GM23338 (cell line): ENCODE measurements at regions not wholly inside any gene's neighbourhood (a gene's known extent, or its start where the extent isn't known, plus 50 kb on each side); places are given as distances from the start of the nearest gene placed in this dataset.

Experiments
- ATAC-seq: fragments of 200-7000 bp; cut with Tn5 transposase; 3 replicates; pipeline ENCODE4 v1.9.1; 2020
- DNase-seq: peaks from one replicate; pipeline ENCODE4 v3.0.0-alpha.2; 2015; ENCODE audit warnings: low spot score
- H2AFZ ChIP-seq: fragments of 200-600 bp; sonication (generic); 2 replicates; pipeline ENCODE4 v1.8.0; 2016; ENCODE audit warnings: antibody characterized with exemption, mild to moderate bottlenecking, moderate library complexity
- H3F3A ChIP-seq: fragments of 200-600 bp; sonication (generic); replicated peaks from 2 replicates; pipeline ENCODE4 v1.8.0; 2017; ENCODE audit warnings: antibody characterized with exemption, mixed run types, low read depth
- H3K27ac ChIP-seq: fragments of 200-600 bp; sonication (generic); 2 replicates; pipeline ENCODE4 v1.6.1; 2016; ENCODE audit warnings: low read depth
- H3K27me3 ChIP-seq: fragments of 200-600 bp; sonication (generic); 2 replicates; pipeline ENCODE4 v1.8.0; 2016; ENCODE audit warnings: mild to moderate bottlenecking, mixed run types, moderate library complexity; ENCODE audit not compliant: insufficient read depth
- H3K36me3 ChIP-seq: fragments of 200-600 bp; sonication (generic); 2 replicates; pipeline ENCODE4 v1.8.0; 2016; ENCODE audit warnings: mild to moderate bottlenecking; ENCODE audit not compliant: insufficient read depth
- H3K4me1 ChIP-seq: fragments of 200-600 bp; sonication (generic); 2 replicates; pipeline ENCODE4 v1.8.0; 2016; ENCODE audit warnings: mild to moderate bottlenecking, moderate library complexity; ENCODE audit not compliant: insufficient read depth
- H3K4me2 ChIP-seq: fragments of 200-600 bp; sonication (generic); 2 replicates; pipeline ENCODE4 v1.7.1; 2017; ENCODE audit warnings: mixed run types
- H3K4me3 ChIP-seq: fragments of 200-600 bp; sonication (generic); 2 replicates; pipeline ENCODE4 v1.6.1; 2016; ENCODE audit warnings: mixed run types
- H3K79me2 ChIP-seq: fragments of 200-600 bp; sonication (generic); replicated peaks from 2 replicates; pipeline ENCODE4 v1.8.0; 2017; ENCODE audit warnings: mild to moderate bottlenecking; ENCODE audit not compliant: insufficient read depth
- H3K9me2 ChIP-seq: fragments of 200-600 bp; sonication (generic); 2 replicates; pipeline ENCODE4 v1.8.0; 2017; ENCODE audit not compliant: insufficient read depth
- H4K20me1 ChIP-seq: fragments of 200-600 bp; sonication (generic); replicated peaks from 2 replicates; pipeline ENCODE4 v1.8.0; 2017; ENCODE audit warnings: mild to moderate bottlenecking; ENCODE audit not compliant: insufficient read depth
- H3K27ac Mint-ChIP-seq: 2 replicates; pipeline ENCODE4 v1.8.0; 2020; ENCODE audit warnings: inconsistent platforms, mild to moderate bottlenecking, moderate library complexity, mixed read lengths
- H3K27me3 Mint-ChIP-seq: 3 replicates; pipeline ENCODE4 v1.8.0; 2022; ENCODE audit warnings: low read depth, mild to moderate bottlenecking, moderate library complexity, mixed read lengths, inconsistent platforms; ENCODE audit not compliant: insufficient read depth, poor library complexity
- H3K36me3 Mint-ChIP-seq: 3 replicates; pipeline ENCODE4 v1.8.0; 2021; ENCODE audit warnings: low read depth, mild to moderate bottlenecking, inconsistent platforms, moderate library complexity, mixed read lengths
- H3K4me1 Mint-ChIP-seq: 3 replicates; pipeline ENCODE4 v1.8.0; 2020; ENCODE audit warnings: mild to moderate bottlenecking, inconsistent platforms, mixed read lengths
- H3K4me3 Mint-ChIP-seq: 3 replicates; pipeline ENCODE4 v1.8.0; 2021; ENCODE audit warnings: moderate library complexity, mild to moderate bottlenecking, inconsistent platforms, mixed read lengths
- H3K9me3 Mint-ChIP-seq: 3 replicates; pipeline ENCODE4 v1.8.0; 2020; ENCODE audit warnings: moderate library complexity, mild to moderate bottlenecking, inconsistent platforms, mixed read lengths
- CREB1 ChIP-seq: fragments of 250-450 bp; sonication (Bioruptor Pico); IDR thresholded peaks from 2 replicates; pipeline ENCODE4 v1.5.0; 2020; ENCODE audit warnings: low read depth, mild to moderate bottlenecking, moderate library complexity
- EZH2 ChIP-seq: fragments of 200-600 bp; sonication (generic); IDR thresholded peaks from one replicate; pipeline ENCODE4 v1.8.0; 2017; ENCODE audit warnings: antibody characterized with exemption, mild to moderate bottlenecking, low read depth; ENCODE audit not compliant: unreplicated experiment
- EZH2phosphoT487 ChIP-seq: fragments of 200-600 bp; sonication (generic); IDR thresholded peaks from one replicate; pipeline ENCODE4 v1.8.1; 2018; ENCODE audit warnings: antibody characterized with exemption; ENCODE audit not compliant: unreplicated experiment
- JUNB ChIP-seq: IDR thresholded peaks from one replicate; pipeline ENCODE4 v1.6.1; 2016; ENCODE audit warnings: antibody characterized with exemption; ENCODE audit not compliant: unreplicated experiment
- NANOG ChIP-seq: IDR thresholded peaks from 2 replicates; pipeline ENCODE4 v1.6.1; 2016; ENCODE audit warnings: antibody characterized with exemption, borderline replicate concordance
- POLR2AphosphoS5 ChIP-seq: IDR thresholded peaks from 2 replicates; pipeline ENCODE4 v1.6.1; 2016; ENCODE audit warnings: antibody characterized with exemption, low read depth
- STAT1 ChIP-seq: IDR thresholded peaks from one replicate; pipeline ENCODE4 v1.6.1; 2016; ENCODE audit warnings: antibody characterized with exemption; ENCODE audit not compliant: unreplicated experiment
- ZNF114 ChIP-seq: fragments of 250-450 bp; sonication (Bioruptor Pico); IDR thresholded peaks from 2 replicates; pipeline ENCODE4 v1.5.0; 2020; ENCODE audit warnings: mild to moderate bottlenecking, moderate library complexity
- ZNF331 ChIP-seq: fragments of 250-450 bp; sonication (Bioruptor Pico); IDR thresholded peaks from 2 replicates; pipeline ENCODE4 v1.5.0; 2020; ENCODE audit warnings: low read depth, mild to moderate bottlenecking, moderate library complexity
- TF ChIP-seq, protein P1 (sequence below), 2 experiments: fragments of 200-600 bp in 1 of 2; sonication (generic) in 1 of 2; conservative IDR thresholded peaks; 2 replicates each; pipeline versions ENCODE4 v1.5.1 to v1.6.1; 2016 to 2017; ENCODE audit warnings: antibody characterized with exemption in 2 of 2, low read depth in 2 of 2, mild to moderate bottlenecking in 2 of 2, moderate library complexity in 1 of 2
- TF ChIP-seq, protein P2 (sequence below): IDR thresholded peaks from one replicate; pipeline ENCODE4 v1.6.1; 2018; ENCODE audit warnings: antibody characterized with exemption; ENCODE audit not compliant: unreplicated experiment
- TF ChIP-seq, protein P3 (sequence below): fragments of 250-450 bp; sonication (Bioruptor Pico); IDR thresholded peaks from 2 replicates; pipeline ENCODE4 v1.5.0; 2020; ENCODE audit warnings: mild to moderate bottlenecking, moderate library complexity
- TF ChIP-seq, protein P4 (sequence below): IDR thresholded peaks from 2 replicates; pipeline ENCODE4 v1.6.1; 2016; ENCODE audit warnings: antibody characterized with exemption

DNA sequence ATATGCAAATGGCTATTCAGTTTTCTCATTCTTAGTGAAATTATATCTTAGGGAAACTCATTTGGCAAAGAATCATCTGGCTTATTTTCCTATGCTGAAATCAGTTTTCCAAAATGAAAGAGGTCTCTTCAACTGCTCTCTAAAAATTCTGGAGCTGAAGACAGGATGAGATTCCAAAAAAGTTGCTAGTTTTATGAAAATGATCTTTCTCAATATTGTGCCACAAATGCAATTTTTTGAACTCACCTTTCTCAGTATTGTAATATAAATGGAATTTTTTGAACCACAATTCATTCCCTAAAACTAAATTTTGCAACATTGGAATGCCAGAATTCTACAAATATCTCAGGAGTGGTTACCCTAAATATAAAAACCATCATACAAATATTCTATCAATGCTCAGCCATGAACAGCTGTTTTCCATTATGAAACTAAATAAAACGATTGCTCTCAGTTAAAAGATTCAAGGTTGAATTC lies 147.7 kb upstream of the PKDCC start:
- Histone ChIP-seq H2AFZ (no peak overlapping the region), H3K79me2 (no peaks in the 10 kb centered on the region), H3K4me1 (no peaks in the 10 kb centered on the region), H3K27me3 (no peaks in the 10 kb centered on the region), H3F3A (no peaks in the 10 kb centered on the region), H4K20me1 (no peaks in the 10 kb centered on the region), H3K4me3 (no peak overlapping the region), H3K36me3 (no peaks in the 10 kb centered on the region), H3K27ac (no peak overlapping the region), H3K4me2 (no peak overlapping the region), H3K9me2 (0 out of 2 replicates have a peak, but pooled peaks cover 10% of the 10 kb centered on the region)
- H3K27me3 Mint-ChIP-seq = peaks cover 5% of the 10 kb centered on the region
- ATAC-seq (no peak), DNase-seq (no peak)
- no peaks in the 10 kb centered on the region for H3K36me3 Mint-ChIP-seq
- TF ChIP-seq CREB1 (no peak), EZH2 (no peak), STAT1 (no peak), ZNF114 (CRISPR knock-in tag) (no peak), NANOG (no peak), ZNF331 (no peak), EZH2phosphoT487 (no peak), JUNB (no peak), POLR2AphosphoS5 (no peak)
- TF ChIP-seq, protein P1, sequence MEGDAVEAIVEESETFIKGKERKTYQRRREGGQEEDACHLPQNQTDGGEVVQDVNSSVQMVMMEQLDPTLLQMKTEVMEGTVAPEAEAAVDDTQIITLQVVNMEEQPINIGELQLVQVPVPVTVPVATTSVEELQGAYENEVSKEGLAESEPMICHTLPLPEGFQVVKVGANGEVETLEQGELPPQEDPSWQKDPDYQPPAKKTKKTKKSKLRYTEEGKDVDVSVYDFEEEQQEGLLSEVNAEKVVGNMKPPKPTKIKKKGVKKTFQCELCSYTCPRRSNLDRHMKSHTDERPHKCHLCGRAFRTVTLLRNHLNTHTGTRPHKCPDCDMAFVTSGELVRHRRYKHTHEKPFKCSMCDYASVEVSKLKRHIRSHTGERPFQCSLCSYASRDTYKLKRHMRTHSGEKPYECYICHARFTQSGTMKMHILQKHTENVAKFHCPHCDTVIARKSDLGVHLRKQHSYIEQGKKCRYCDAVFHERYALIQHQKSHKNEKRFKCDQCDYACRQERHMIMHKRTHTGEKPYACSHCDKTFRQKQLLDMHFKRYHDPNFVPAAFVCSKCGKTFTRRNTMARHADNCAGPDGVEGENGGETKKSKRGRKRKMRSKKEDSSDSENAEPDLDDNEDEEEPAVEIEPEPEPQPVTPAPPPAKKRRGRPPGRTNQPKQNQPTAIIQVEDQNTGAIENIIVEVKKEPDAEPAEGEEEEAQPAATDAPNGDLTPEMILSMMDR (conservative IDR thresholded peaks at IDR 0.05; ENCODE audit: low read depth in 2 of 2) = no peak
- TF ChIP-seq, protein P2, sequence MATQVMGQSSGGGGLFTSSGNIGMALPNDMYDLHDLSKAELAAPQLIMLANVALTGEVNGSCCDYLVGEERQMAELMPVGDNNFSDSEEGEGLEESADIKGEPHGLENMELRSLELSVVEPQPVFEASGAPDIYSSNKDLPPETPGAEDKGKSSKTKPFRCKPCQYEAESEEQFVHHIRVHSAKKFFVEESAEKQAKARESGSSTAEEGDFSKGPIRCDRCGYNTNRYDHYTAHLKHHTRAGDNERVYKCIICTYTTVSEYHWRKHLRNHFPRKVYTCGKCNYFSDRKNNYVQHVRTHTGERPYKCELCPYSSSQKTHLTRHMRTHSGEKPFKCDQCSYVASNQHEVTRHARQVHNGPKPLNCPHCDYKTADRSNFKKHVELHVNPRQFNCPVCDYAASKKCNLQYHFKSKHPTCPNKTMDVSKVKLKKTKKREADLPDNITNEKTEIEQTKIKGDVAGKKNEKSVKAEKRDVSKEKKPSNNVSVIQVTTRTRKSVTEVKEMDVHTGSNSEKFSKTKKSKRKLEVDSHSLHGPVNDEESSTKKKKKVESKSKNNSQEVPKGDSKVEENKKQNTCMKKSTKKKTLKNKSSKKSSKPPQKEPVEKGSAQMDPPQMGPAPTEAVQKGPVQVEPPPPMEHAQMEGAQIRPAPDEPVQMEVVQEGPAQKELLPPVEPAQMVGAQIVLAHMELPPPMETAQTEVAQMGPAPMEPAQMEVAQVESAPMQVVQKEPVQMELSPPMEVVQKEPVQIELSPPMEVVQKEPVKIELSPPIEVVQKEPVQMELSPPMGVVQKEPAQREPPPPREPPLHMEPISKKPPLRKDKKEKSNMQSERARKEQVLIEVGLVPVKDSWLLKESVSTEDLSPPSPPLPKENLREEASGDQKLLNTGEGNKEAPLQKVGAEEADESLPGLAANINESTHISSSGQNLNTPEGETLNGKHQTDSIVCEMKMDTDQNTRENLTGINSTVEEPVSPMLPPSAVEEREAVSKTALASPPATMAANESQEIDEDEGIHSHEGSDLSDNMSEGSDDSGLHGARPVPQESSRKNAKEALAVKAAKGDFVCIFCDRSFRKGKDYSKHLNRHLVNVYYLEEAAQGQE = no peak
- TF ChIP-seq, protein P3, sequence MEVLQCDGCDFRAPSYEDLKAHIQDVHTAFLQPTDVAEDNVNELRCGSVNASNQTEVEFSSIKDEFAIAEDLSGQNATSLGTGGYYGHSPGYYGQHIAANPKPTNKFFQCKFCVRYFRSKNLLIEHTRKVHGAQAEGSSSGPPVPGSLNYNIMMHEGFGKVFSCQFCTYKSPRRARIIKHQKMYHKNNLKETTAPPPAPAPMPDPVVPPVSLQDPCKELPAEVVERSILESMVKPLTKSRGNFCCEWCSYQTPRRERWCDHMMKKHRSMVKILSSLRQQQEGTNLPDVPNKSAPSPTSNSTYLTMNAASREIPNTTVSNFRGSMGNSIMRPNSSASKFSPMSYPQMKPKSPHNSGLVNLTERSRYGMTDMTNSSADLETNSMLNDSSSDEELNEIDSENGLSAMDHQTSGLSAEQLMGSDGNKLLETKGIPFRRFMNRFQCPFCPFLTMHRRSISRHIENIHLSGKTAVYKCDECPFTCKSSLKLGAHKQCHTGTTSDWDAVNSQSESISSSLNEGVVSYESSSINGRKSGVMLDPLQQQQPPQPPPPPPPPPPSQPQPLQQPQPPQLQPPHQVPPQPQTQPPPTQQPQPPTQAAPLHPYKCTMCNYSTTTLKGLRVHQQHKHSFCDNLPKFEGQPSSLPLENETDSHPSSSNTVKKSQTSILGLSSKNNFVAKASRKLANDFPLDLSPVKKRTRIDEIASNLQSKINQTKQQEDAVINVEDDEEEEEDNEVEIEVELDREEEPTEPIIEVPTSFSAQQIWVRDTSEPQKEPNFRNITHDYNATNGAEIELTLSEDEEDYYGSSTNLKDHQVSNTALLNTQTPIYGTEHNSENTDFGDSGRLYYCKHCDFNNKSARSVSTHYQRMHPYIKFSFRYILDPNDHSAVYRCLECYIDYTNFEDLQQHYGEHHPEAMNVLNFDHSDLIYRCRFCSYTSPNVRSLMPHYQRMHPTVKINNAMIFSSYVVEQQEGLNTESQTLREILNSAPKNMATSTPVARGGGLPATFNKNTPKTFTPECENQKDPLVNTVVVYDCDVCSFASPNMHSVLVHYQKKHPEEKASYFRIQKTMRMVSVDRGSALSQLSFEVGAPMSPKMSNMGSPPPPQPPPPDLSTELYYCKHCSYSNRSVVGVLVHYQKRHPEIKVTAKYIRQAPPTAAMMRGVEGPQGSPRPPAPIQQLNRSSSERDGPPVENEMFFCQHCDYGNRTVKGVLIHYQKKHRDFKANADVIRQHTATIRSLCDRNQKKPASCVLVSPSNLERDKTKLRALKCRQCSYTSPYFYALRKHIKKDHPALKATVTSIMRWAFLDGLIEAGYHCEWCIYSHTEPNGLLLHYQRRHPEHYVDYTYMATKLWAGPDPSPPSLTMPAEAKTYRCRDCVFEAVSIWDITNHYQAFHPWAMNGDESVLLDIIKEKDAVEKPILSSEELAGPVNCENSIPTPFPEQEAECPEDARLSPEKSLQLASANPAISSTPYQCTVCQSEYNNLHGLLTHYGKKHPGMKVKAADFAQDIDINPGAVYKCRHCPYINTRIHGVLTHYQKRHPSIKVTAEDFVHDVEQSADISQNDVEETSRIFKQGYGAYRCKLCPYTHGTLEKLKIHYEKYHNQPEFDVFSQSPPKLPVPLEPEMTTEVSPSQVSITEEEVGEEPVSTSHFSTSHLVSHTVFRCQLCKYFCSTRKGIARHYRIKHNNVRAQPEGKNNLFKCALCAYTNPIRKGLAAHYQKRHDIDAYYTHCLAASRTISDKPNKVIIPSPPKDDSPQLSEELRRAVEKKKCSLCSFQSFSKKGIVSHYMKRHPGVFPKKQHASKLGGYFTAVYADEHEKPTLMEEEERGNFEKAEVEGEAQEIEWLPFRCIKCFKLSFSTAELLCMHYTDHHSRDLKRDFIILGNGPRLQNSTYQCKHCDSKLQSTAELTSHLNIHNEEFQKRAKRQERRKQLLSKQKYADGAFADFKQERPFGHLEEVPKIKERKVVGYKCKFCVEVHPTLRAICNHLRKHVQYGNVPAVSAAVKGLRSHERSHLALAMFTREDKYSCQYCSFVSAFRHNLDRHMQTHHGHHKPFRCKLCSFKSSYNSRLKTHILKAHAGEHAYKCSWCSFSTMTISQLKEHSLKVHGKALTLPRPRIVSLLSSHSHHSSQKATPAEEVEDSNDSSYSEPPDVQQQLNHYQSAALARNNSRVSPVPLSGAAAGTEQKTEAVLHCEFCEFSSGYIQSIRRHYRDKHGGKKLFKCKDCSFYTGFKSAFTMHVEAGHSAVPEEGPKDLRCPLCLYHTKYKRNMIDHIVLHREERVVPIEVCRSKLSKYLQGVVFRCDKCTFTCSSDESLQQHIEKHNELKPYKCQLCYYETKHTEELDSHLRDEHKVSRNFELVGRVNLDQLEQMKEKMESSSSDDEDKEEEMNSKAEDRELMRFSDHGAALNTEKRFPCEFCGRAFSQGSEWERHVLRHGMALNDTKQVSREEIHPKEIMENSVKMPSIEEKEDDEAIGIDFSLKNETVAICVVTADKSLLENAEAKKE (CRISPR knock-in tag) = no peak
- TF ChIP-seq, protein P4, sequence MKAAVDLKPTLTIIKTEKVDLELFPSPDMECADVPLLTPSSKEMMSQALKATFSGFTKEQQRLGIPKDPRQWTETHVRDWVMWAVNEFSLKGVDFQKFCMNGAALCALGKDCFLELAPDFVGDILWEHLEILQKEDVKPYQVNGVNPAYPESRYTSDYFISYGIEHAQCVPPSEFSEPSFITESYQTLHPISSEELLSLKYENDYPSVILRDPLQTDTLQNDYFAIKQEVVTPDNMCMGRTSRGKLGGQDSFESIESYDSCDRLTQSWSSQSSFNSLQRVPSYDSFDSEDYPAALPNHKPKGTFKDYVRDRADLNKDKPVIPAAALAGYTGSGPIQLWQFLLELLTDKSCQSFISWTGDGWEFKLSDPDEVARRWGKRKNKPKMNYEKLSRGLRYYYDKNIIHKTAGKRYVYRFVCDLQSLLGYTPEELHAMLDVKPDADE = no peak
- H3K4me3 Mint-ChIP-seq = no peak overlapping the region
- H3K27ac Mint-ChIP-seq = no peak overlapping the region
- no peaks in the 10 kb centered on the region for H3K4me1 Mint-ChIP-seq
- no peaks in the 10 kb centered on the region for H3K9me3 Mint-ChIP-seq
